ENCODE measurements at regions not wholly inside any gene's neighbourhood (a gene's known extent, or its start where the extent isn't known, plus 50 kb on each side); places are given as distances from the start of the nearest gene placed in this dataset.

DNA sequence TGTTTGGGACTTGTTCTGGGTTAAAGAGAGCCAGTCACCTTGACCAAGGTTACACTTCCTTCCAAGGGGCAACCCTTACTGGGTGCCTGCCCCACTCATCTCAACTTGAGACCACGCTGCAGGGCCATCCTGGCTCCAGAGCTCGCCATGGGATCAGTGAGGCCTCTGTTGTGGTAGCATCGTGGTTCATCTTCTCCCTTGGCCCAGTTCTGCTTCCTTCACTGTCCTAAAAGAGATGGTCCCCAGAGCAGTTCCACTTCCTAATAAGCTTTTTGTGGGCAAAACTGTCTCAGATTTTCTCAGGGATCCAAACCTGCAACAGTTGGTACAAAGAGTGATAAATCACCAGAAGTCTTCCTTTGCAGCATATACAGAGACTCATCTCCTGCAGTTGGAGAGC lies 165.9 kb upstream of the TMEM260 start:
- no peak for TF ChIP-seq CTCF (IDR thresholded peaks at IDR 0.05; ENCODE audit: low read depth, low read length)
- no peak for TF ChIP-seq EZH2phosphoT487 (IDR thresholded peaks at IDR 0.05; ENCODE audit: low read depth)

Data from OCI-LY3 (cell line).